ENCODE measurements at regions not wholly inside any gene's neighbourhood (a gene's known extent, or its start where the extent isn't known, plus 50 kb on each side); places are given as distances from the start of the nearest gene placed in this dataset.
"Not testable (repeated sequence)": the region's sequence is repeated elsewhere in the genome, so short reads cannot be mapped to it uniquely, and the experiment has no call there.

DNA sequence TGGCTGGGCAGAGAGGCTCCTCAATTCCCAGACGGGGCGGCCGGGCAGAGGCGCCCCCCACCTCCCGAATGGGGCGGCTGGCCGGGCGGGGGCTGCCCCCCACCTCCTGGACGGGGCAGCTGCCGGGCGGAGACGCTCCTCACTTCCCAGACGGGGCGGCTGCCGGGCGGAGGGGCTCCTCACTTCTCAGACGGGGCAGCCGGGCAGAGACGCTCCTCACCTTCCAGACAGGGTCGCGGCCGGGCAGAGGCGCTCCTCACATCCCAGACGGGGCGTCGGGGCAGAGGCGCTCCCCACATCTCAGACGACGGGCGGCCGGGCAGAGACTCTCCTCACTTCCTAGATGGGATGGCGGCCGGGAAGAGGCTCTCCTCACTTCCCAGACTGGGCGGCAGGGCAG, 214.1 kb downstream of the SOX2 start:
- H4K8ac ChIP-seq (ENCODE audit: low read depth, low read length); H3K18ac ChIP-seq (ENCODE audit: low read length); H2BK12ac ChIP-seq (ENCODE audit: low read length); H3K36me3 ChIP-seq (ENCODE audit: control insufficient read depth in 1 of 2, insufficient read depth in 2 of 2, low read length in 2 of 2); H2AFZ ChIP-seq (ENCODE audit: insufficient read depth, low read length, poor library complexity); H2BK5ac ChIP-seq (ENCODE audit: low read depth, low read length, poor library complexity); H3K79me2 ChIP-seq (ENCODE audit: control insufficient read depth, insufficient read depth, low read length, poor library complexity); DNase-seq; H4K91ac ChIP-seq (ENCODE audit: low read depth, low read length); H3K27ac ChIP-seq (ENCODE audit: low read depth, low read length); H4K12ac ChIP-seq (ENCODE audit: low read depth, low read length); H2BK120ac ChIP-seq (ENCODE audit: insufficient read depth, low read length, poor library complexity); H3K4ac ChIP-seq (ENCODE audit: low read depth, low read length); H3K9ac ChIP-seq (ENCODE audit: low read length); H3K23ac ChIP-seq (ENCODE audit: low read length); H3K9me3 ChIP-seq (ENCODE audit: insufficient read depth, low read depth, low read length); H3K4me1 ChIP-seq (ENCODE audit: control insufficient read depth in 1 of 2, insufficient read depth in 2 of 2, low read length in 2 of 2); H3K4me3 ChIP-seq (ENCODE audit: low read depth, low read length); H2AK5ac ChIP-seq (ENCODE audit: low read length); H3K4me2 ChIP-seq (ENCODE audit: low read length); H3K14ac ChIP-seq (ENCODE audit: low read length); H3K27me3 ChIP-seq (ENCODE audit: insufficient read depth, low read length); H3K79me1 ChIP-seq (ENCODE audit: low read length): not testable (repeated sequence)
- WGBS (ENCODE audit: extremely low coverage, insufficient coverage, insufficient read length): no CpG with 5 or more reads among the region's 34 CpGs

DNA sequence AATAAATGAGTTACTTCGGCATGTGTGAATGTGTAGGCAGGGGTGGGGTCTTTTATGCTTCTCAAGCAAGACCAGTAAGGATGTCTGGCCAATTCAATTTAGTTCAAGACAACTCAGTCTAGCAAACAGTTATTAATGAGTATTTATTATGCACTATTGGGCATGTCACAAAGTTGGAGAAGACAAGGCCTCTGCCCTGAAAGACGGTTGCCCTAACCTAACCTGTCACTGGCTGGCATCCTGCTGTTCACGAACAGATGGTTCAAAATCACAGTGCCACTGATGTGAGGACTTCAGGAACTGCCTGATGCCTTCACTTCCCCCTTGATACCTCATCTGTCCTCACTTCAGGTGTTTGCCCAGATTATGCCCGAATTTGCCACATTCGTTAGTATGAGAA, 217.8 kb downstream of the SOX2 start:
- Histone ChIP-seq H2AFZ (ENCODE audit: insufficient read depth, low read length, poor library complexity) (no peak overlapping the region), H3K27ac (ENCODE audit: low read depth, low read length) (no peak overlapping the region), H3K9me3 (ENCODE audit: insufficient read depth, low read depth, low read length) (peaks cover 2% of the 10 kb centered on the region), H3K79me2 (ENCODE audit: control insufficient read depth, insufficient read depth, low read length, poor library complexity) (no peaks in the 10 kb centered on the region), H3K27me3 (ENCODE audit: insufficient read depth, low read length) (no peaks in the 10 kb centered on the region), H3K4me1 (ENCODE audit: control insufficient read depth in 1 of 2, insufficient read depth in 2 of 2, low read length in 2 of 2) (no peaks in the 10 kb centered on the region), H3K79me1 (ENCODE audit: low read length) (no peaks in the 10 kb centered on the region), H3K36me3 (ENCODE audit: control insufficient read depth in 1 of 2, insufficient read depth in 2 of 2, low read length in 2 of 2) (no peaks in the 10 kb centered on the region), H3K9ac (ENCODE audit: low read length) (no peak overlapping the region), H2BK5ac (ENCODE audit: low read depth, low read length, poor library complexity) (no peak overlapping the region), H4K8ac (ENCODE audit: low read depth, low read length) (no peak overlapping the region), H2BK12ac (ENCODE audit: low read length) (no peak overlapping the region), H3K23ac (ENCODE audit: low read length) (no peak overlapping the region), H4K91ac (ENCODE audit: low read depth, low read length) (no peak overlapping the region), H2AK5ac (ENCODE audit: low read length) (no peak overlapping the region), H3K4ac (ENCODE audit: low read depth, low read length) (no peak overlapping the region), H2BK120ac (ENCODE audit: insufficient read depth, low read length, poor library complexity) (no peak overlapping the region), H3K4me3 (ENCODE audit: low read depth, low read length) (no peak overlapping the region), H4K12ac (ENCODE audit: low read depth, low read length) (no peak overlapping the region), H3K14ac (ENCODE audit: low read length) (no peak overlapping the region), H3K18ac (ENCODE audit: low read length) (no peak overlapping the region), H3K4me2 (ENCODE audit: low read length) (no peak overlapping the region)
- no CpG with 5 or more reads among the region's 5 CpGs for WGBS (ENCODE audit: extremely low coverage, insufficient coverage, insufficient read length)
- no peak for DNase-seq

- Histone ChIP-seq H3K27me3 (ENCODE audit: insufficient read depth, low read length) (no peaks in the 10 kb centered on the region), H4K91ac (ENCODE audit: low read depth, low read length) (no peak overlapping the region), H3K18ac (ENCODE audit: low read length) (no peak overlapping the region), H2BK5ac (ENCODE audit: low read depth, low read length, poor library complexity) (no peak overlapping the region), H2BK120ac (ENCODE audit: insufficient read depth, low read length, poor library complexity) (no peak overlapping the region), H3K4me3 (ENCODE audit: low read depth, low read length) (no peak overlapping the region), H3K79me1 (ENCODE audit: low read length) (no peaks in the 10 kb centered on the region), H2BK12ac (ENCODE audit: low read length) (no peak overlapping the region), H2AFZ (ENCODE audit: insufficient read depth, low read length, poor library complexity) (no peak overlapping the region), H3K79me2 (ENCODE audit: control insufficient read depth, insufficient read depth, low read length, poor library complexity) (no peaks in the 10 kb centered on the region), H3K27ac (ENCODE audit: low read depth, low read length) (no peak overlapping the region), H2AK5ac (ENCODE audit: low read length) (no peak overlapping the region), H3K9ac (ENCODE audit: low read length) (no peak overlapping the region), H3K4me2 (ENCODE audit: low read length) (no peak overlapping the region), H3K36me3 (ENCODE audit: control insufficient read depth in 1 of 2, insufficient read depth in 2 of 2, low read length in 2 of 2) (no peaks in the 10 kb centered on the region), H3K23ac (ENCODE audit: low read length) (no peak overlapping the region), H3K9me3 (ENCODE audit: insufficient read depth, low read depth, low read length) (peaks cover 2% of the 10 kb centered on the region), H3K4ac (ENCODE audit: low read depth, low read length) (no peak overlapping the region), H3K14ac (ENCODE audit: low read length) (no peak overlapping the region), H3K4me1 (ENCODE audit: control insufficient read depth in 1 of 2, insufficient read depth in 2 of 2, low read length in 2 of 2) (no peaks in the 10 kb centered on the region), H4K12ac (ENCODE audit: low read depth, low read length) (no peak overlapping the region), H4K8ac (ENCODE audit: low read depth, low read length) (no peak overlapping the region)
- no peak for DNase-seq
- no CpG with 5 or more reads among the region's 4 CpGs for WGBS (ENCODE audit: extremely low coverage, insufficient coverage, insufficient read length)
Observed at GRCh38 chr3:181930105-181930504, 218.4 kb downstream of the SOX2 start.

DNA sequence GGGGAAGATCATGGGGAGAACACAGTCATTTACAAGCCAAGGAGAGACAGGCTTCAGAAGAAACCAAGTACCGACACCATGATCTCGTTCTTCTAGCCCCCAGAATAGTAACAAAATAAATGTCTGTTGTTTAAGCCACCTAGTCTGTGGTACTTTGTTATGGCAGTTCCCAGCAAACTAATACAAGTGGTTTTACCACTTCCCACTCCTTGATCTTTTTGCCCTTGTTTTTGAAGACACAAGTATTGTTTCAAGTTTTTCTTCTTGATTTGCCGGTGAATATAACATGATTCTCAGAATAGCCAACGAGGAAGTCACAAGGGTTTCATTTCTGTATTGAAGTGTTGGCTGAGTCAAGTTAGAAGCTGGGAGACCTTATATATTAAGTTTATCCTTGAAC, 220.3 kb downstream of the SOX2 start:
- Histone ChIP-seq H4K8ac (ENCODE audit: low read depth, low read length) (no peak overlapping the region), H2AK5ac (ENCODE audit: low read length) (no peak overlapping the region), H4K91ac (ENCODE audit: low read depth, low read length) (no peak overlapping the region), H3K23ac (ENCODE audit: low read length) (no peak overlapping the region), H3K79me1 (ENCODE audit: low read length) (no peaks in the 10 kb centered on the region), H3K9me3 (ENCODE audit: insufficient read depth, low read depth, low read length) (no peaks in the 10 kb centered on the region), H3K9ac (ENCODE audit: low read length) (no peak overlapping the region), H3K27me3 (ENCODE audit: insufficient read depth, low read length) (no peaks in the 10 kb centered on the region), H3K36me3 (ENCODE audit: control insufficient read depth in 1 of 2, insufficient read depth in 2 of 2, low read length in 2 of 2) (no peaks in the 10 kb centered on the region), H3K27ac (ENCODE audit: low read depth, low read length) (no peak overlapping the region), H3K4me2 (ENCODE audit: low read length) (no peak overlapping the region), H3K79me2 (ENCODE audit: control insufficient read depth, insufficient read depth, low read length, poor library complexity) (no peaks in the 10 kb centered on the region), H3K4me3 (ENCODE audit: low read depth, low read length) (no peak overlapping the region), H3K4ac (ENCODE audit: low read depth, low read length) (no peak overlapping the region), H2BK120ac (ENCODE audit: insufficient read depth, low read length, poor library complexity) (no peak overlapping the region), H2AFZ (ENCODE audit: insufficient read depth, low read length, poor library complexity) (no peak overlapping the region), H2BK12ac (ENCODE audit: low read length) (no peak overlapping the region), H4K12ac (ENCODE audit: low read depth, low read length) (no peak overlapping the region), H3K14ac (ENCODE audit: low read length) (no peak overlapping the region), H2BK5ac (ENCODE audit: low read depth, low read length, poor library complexity) (no peak overlapping the region), H3K4me1 (ENCODE audit: control insufficient read depth in 1 of 2, insufficient read depth in 2 of 2, low read length in 2 of 2) (no peaks in the 10 kb centered on the region), H3K18ac (ENCODE audit: low read length) (no peak overlapping the region)
- WGBS (ENCODE audit: extremely low coverage, insufficient coverage, insufficient read length): no CpG with 5 or more reads among the region's 4 CpGs
- no peak for DNase-seq
